ENCODE measurements at regions not wholly inside any gene's neighbourhood (a gene's known extent, or its start where the extent isn't known, plus 50 kb on each side); places are given as distances from the start of the nearest gene placed in this dataset.

GRCh38 chr4:106418444-106418843 lies 49.9 kb upstream of the GIMD1 start:
- DNase-seq (no peak), ATAC-seq (no peak)
- intact Hi-C loops (cut with DNase I) = no loop called here

Measured in left cardiac atrium (tissue), 4 donors.